ENCODE measurements at regions not wholly inside any gene's neighbourhood (a gene's known extent, or its start where the extent isn't known, plus 50 kb on each side); places are given as distances from the start of the nearest gene placed in this dataset.

DNA sequence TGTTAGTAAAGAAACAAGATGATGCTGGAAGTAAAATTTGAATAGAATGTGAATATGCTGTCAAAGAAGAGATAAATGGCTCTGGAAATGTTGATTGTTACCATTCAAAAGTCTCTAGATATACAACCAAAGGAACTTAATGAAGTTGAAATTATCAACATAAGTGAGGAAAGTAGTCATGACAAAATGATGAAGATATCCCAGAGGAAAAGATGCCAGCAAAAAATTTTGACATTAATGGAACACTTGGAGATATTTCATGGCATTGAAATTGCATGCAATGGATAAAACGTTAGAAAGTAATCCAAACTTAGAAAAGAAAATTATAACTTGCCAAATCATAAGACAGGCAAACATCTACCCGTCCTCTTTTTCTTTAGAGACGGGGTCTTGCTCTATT, 154.5 kb upstream of the OLFM3 start:
- TF ChIP-seq GZF1 (CRISPR knock-in tag; IDR thresholded peaks at IDR 0.05) = no peak
- TF ChIP-seq, protein P1, sequence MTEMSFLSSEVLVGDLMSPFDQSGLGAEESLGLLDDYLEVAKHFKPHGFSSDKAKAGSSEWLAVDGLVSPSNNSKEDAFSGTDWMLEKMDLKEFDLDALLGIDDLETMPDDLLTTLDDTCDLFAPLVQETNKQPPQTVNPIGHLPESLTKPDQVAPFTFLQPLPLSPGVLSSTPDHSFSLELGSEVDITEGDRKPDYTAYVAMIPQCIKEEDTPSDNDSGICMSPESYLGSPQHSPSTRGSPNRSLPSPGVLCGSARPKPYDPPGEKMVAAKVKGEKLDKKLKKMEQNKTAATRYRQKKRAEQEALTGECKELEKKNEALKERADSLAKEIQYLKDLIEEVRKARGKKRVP (CRISPR knock-in tag; IDR thresholded peaks at IDR 0.05) = no peak
- TF ChIP-seq, protein P2, sequence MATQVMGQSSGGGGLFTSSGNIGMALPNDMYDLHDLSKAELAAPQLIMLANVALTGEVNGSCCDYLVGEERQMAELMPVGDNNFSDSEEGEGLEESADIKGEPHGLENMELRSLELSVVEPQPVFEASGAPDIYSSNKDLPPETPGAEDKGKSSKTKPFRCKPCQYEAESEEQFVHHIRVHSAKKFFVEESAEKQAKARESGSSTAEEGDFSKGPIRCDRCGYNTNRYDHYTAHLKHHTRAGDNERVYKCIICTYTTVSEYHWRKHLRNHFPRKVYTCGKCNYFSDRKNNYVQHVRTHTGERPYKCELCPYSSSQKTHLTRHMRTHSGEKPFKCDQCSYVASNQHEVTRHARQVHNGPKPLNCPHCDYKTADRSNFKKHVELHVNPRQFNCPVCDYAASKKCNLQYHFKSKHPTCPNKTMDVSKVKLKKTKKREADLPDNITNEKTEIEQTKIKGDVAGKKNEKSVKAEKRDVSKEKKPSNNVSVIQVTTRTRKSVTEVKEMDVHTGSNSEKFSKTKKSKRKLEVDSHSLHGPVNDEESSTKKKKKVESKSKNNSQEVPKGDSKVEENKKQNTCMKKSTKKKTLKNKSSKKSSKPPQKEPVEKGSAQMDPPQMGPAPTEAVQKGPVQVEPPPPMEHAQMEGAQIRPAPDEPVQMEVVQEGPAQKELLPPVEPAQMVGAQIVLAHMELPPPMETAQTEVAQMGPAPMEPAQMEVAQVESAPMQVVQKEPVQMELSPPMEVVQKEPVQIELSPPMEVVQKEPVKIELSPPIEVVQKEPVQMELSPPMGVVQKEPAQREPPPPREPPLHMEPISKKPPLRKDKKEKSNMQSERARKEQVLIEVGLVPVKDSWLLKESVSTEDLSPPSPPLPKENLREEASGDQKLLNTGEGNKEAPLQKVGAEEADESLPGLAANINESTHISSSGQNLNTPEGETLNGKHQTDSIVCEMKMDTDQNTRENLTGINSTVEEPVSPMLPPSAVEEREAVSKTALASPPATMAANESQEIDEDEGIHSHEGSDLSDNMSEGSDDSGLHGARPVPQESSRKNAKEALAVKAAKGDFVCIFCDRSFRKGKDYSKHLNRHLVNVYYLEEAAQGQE (IDR thresholded peaks at IDR 0.05; ENCODE audit: borderline replicate concordance in 1 of 2, low read depth in 1 of 2, low read length in 2 of 2) = no peak
- TF ChIP-seq, protein P3, sequence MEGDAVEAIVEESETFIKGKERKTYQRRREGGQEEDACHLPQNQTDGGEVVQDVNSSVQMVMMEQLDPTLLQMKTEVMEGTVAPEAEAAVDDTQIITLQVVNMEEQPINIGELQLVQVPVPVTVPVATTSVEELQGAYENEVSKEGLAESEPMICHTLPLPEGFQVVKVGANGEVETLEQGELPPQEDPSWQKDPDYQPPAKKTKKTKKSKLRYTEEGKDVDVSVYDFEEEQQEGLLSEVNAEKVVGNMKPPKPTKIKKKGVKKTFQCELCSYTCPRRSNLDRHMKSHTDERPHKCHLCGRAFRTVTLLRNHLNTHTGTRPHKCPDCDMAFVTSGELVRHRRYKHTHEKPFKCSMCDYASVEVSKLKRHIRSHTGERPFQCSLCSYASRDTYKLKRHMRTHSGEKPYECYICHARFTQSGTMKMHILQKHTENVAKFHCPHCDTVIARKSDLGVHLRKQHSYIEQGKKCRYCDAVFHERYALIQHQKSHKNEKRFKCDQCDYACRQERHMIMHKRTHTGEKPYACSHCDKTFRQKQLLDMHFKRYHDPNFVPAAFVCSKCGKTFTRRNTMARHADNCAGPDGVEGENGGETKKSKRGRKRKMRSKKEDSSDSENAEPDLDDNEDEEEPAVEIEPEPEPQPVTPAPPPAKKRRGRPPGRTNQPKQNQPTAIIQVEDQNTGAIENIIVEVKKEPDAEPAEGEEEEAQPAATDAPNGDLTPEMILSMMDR (CRISPR knock-in tag; IDR thresholded peaks at IDR 0.05) = no peak
- no peak for TF ChIP-seq SP2 (CRISPR knock-in tag; IDR thresholded peaks at IDR 0.05)
- TF ChIP-seq SRSF9 (IDR thresholded peaks at IDR 0.05; ENCODE audit: borderline replicate concordance, insufficient read depth, low read depth, low read length, poor library complexity, severe bottlenecking) = no peak
- no peak for TF ChIP-seq THYN1 (CRISPR knock-in tag; IDR thresholded peaks at IDR 0.05; ENCODE audit: borderline replicate concordance, low read depth)
